MM.1S (cell line): ENCODE measurements at regions not wholly inside any gene's neighbourhood (a gene's known extent, or its start where the extent isn't known, plus 50 kb on each side); places are given as distances from the start of the nearest gene placed in this dataset.

ENCODE experiments used
- CTCF ChIP-seq: fragments of 300-600 bp; sonication (generic); IDR thresholded peaks from 2 replicates; pipeline ENCODE4 v1.5.1; 2016; ENCODE audit warnings: antibody characterized with exemption, low read length, mixed read lengths
- EZH2 ChIP-seq: fragments of 300-600 bp; sonication (generic); optimal IDR thresholded peaks from 2 replicates; pipeline ENCODE3; 2017; ENCODE audit warnings: low read depth, mild to moderate bottlenecking, antibody characterized with exemption, low read length, mixed read lengths
- EZH2phosphoT487 ChIP-seq: fragments of 300-600 bp; sonication (generic); IDR thresholded peaks from 2 replicates; pipeline ENCODE4 v1.6.1; 2018; ENCODE audit warnings: antibody characterized with exemption, low read length

- no peak for TF ChIP-seq CTCF
- TF ChIP-seq EZH2phosphoT487: no peak
- no peak for TF ChIP-seq EZH2
Observed at GRCh38 chr2:39998617-39999016, 219.6 kb upstream of the THUMPD2 start.
